Activated T-cell treated with anti-CD3 and anti-CD28 coated beads, Interleukin-2, amount 50 U/mL, for 72 hours (primary cell): ENCODE measurements at regions not wholly inside any gene's neighbourhood (a gene's known extent, or its start where the extent isn't known, plus 50 kb on each side); places are given as distances from the start of the nearest gene placed in this dataset.

ENCODE experiments used
- ATAC-seq, 2 donors: fragments of 150-1000 bp; cut with Tn5 transposase; replicated peaks in 1 of 2; 2 replicates each; pipeline ENCODE4 v1.10.0; 2021; ENCODE audit warnings: moderate library complexity in 2 of 2, mild to moderate bottlenecking in 1 of 2
- DNase-seq, 2 donors: peaks; one replicate each; pipeline ENCODE4 v3.0.0; 2021 to 2022; ENCODE audit warnings: mixed read lengths in 1 of 2
- H3K27ac Mint-ChIP-seq: one replicate; pipeline ENCODE4 v1.8.0; 2022; ENCODE audit warnings: mild to moderate bottlenecking, moderate library complexity, mixed read lengths
- H3K27me3 Mint-ChIP-seq: one replicate; pipeline ENCODE4 v1.8.0; 2022; ENCODE audit warnings: low read depth, mixed read lengths
- H3K36me3 Mint-ChIP-seq, 2 donors: one replicate each; pipeline ENCODE4 v1.8.0; 2022; ENCODE audit warnings: mixed read lengths in 2 of 2, mild to moderate bottlenecking in 1 of 2; ENCODE audit not compliant: insufficient read depth in 2 of 2
- H3K4me1 Mint-ChIP-seq: one replicate; pipeline ENCODE4 v1.8.0; 2022; ENCODE audit warnings: low read depth, mixed read lengths
- H3K4me3 Mint-ChIP-seq, 2 donors: one replicate each; pipeline ENCODE4 v1.8.0; 2022; ENCODE audit warnings: mild to moderate bottlenecking in 2 of 2, mixed read lengths in 2 of 2, moderate library complexity in 2 of 2
- H3K9me3 Mint-ChIP-seq, 2 donors: one replicate each; pipeline ENCODE4 v1.8.0; 2022; ENCODE audit warnings: mixed read lengths in 2 of 2

- ATAC-seq (no peak), DNase-seq (no peak)
- peaks cover 0 to 3% of the 10 kb centered on the region in 2 donors for H3K36me3 Mint-ChIP-seq
- H3K27ac Mint-ChIP-seq = no peak overlapping the region
- H3K4me1 Mint-ChIP-seq = peaks cover 12% of the 10 kb centered on the region
- H3K27me3 Mint-ChIP-seq = peaks cover 80% of the 10 kb centered on the region
- H3K9me3 Mint-ChIP-seq = peaks cover 0 to 3% of the 10 kb centered on the region in 2 donors
- no peak overlapping the region for H3K4me3 Mint-ChIP-seq
Measured at GRCh38 chr2:235271936-235272335, 221.9 kb upstream of the AGAP1 start.

- Mint-ChIP-seq H3K4me1 (peaks cover 12% of the 10 kb centered on the region), H3K4me3 (no peak overlapping the region), H3K27ac (no peak overlapping the region), H3K36me3 (peaks cover 0 to 3% of the 10 kb centered on the region in 2 donors), H3K27me3 (peaks cover 66% of the 10 kb centered on the region), H3K9me3 (peaks cover 0 to 3% of the 10 kb centered on the region in 2 donors)
- DNase-seq (no peak), ATAC-seq (no peak)
Measured at GRCh38 chr2:235274023-235274422, 219.8 kb upstream of the AGAP1 start.

- H3K36me3 Mint-ChIP-seq = no peaks in the 10 kb centered on the region
- H3K4me1 Mint-ChIP-seq = no peaks in the 10 kb centered on the region
- no peaks in the 10 kb centered on the region for H3K9me3 Mint-ChIP-seq
- H3K4me3 Mint-ChIP-seq = no peak overlapping the region
- H3K27ac Mint-ChIP-seq = no peak overlapping the region
- DNase-seq (no peak), ATAC-seq (no peak)
- H3K27me3 Mint-ChIP-seq = peaks cover 59% of the 10 kb centered on the region
Measured at GRCh38 chr2:235277485-235277884, 216.4 kb upstream of the AGAP1 start.

- ATAC-seq = no peak
- Mint-ChIP-seq H3K27ac (no peak overlapping the region), H3K9me3 (no peaks in the 10 kb centered on the region), H3K27me3 (peaks cover 52% of the 10 kb centered on the region), H3K36me3 (no peaks in the 10 kb centered on the region), H3K4me3 (no peak overlapping the region), H3K4me1 (no peaks in the 10 kb centered on the region)
- DNase-seq = no peak
Measured at GRCh38 chr2:235278771-235279355, 215.0 kb upstream of the AGAP1 start.

GRCh38 chr2:235279965-235280364, 213.9 kb upstream of the AGAP1 start:
- no peak for ATAC-seq
- no peaks in the 10 kb centered on the region for H3K4me1 Mint-ChIP-seq

GRCh38 chr2:235283246-235283645, 210.6 kb upstream of the AGAP1 start:
- H3K4me3 Mint-ChIP-seq = no peak overlapping the region
- H3K9me3 Mint-ChIP-seq = no peaks in the 10 kb centered on the region
- DNase-seq (no peak), ATAC-seq (no peak)
- peaks cover 49% of the 10 kb centered on the region for H3K27me3 Mint-ChIP-seq
- no peak overlapping the region for H3K27ac Mint-ChIP-seq
- no peaks in the 10 kb centered on the region for H3K36me3 Mint-ChIP-seq
- no peaks in the 10 kb centered on the region for H3K4me1 Mint-ChIP-seq

More at GRCh38 chr2:235279965-235280364, 213.9 kb upstream of the AGAP1 start:
- no peaks in the 10 kb centered on the region for H3K36me3 Mint-ChIP-seq
- no peak overlapping the region for H3K27ac Mint-ChIP-seq
- H3K27me3 Mint-ChIP-seq = peaks cover 52% of the 10 kb centered on the region
- no peak overlapping the region for H3K4me3 Mint-ChIP-seq
- DNase-seq = no peak
- no peaks in the 10 kb centered on the region for H3K9me3 Mint-ChIP-seq

GRCh38 chr2:235286622-235287374, 207.0 kb upstream of the AGAP1 start:
- H3K27me3 Mint-ChIP-seq = peaks cover 34% of the 10 kb centered on the region
- H3K9me3 Mint-ChIP-seq = no peaks in the 10 kb centered on the region
- ATAC-seq (no peak), DNase-seq (no peak)
- no peak overlapping the region for H3K27ac Mint-ChIP-seq
- no peaks in the 10 kb centered on the region for H3K4me1 Mint-ChIP-seq
- H3K36me3 Mint-ChIP-seq = no peaks in the 10 kb centered on the region
- H3K4me3 Mint-ChIP-seq = no peak overlapping the region

- Mint-ChIP-seq H3K9me3 (no peaks in the 10 kb centered on the region), H3K36me3 (no peaks in the 10 kb centered on the region), H3K27me3 (peaks cover 30% of the 10 kb centered on the region), H3K27ac (no peak overlapping the region), H3K4me3 (no peak overlapping the region), H3K4me1 (no peaks in the 10 kb centered on the region)
- no peak for ATAC-seq
- no peak for DNase-seq
Measured at GRCh38 chr2:235287375-235287733, 206.5 kb upstream of the AGAP1 start.

GRCh38 chr2:235291461-235291860, 202.4 kb upstream of the AGAP1 start:
- ATAC-seq = no peak
- H3K27me3 Mint-ChIP-seq = peaks cover 9% of the 10 kb centered on the region
- DNase-seq = no peak
- no peaks in the 10 kb centered on the region for H3K36me3 Mint-ChIP-seq
- no peaks in the 10 kb centered on the region for H3K4me1 Mint-ChIP-seq
- H3K27ac Mint-ChIP-seq = no peak overlapping the region
- H3K4me3 Mint-ChIP-seq = no peak overlapping the region
- H3K9me3 Mint-ChIP-seq = no peaks in the 10 kb centered on the region

GRCh38 chr2:235293061-235293460, 200.8 kb upstream of the AGAP1 start:
- Mint-ChIP-seq H3K4me3 (no peak overlapping the region), H3K36me3 (no peaks in the 10 kb centered on the region), H3K27ac (no peak overlapping the region), H3K4me1 (no peaks in the 10 kb centered on the region), H3K9me3 (no peaks in the 10 kb centered on the region), H3K27me3 (peaks cover 6% of the 10 kb centered on the region)
- DNase-seq (no peak), ATAC-seq (no peak)

- DNase-seq (no peak), ATAC-seq (no peak)
- H3K4me3 Mint-ChIP-seq = no peak overlapping the region
- peaks cover 8% of the 10 kb centered on the region for H3K27me3 Mint-ChIP-seq
- H3K4me1 Mint-ChIP-seq = no peaks in the 10 kb centered on the region
- no peak overlapping the region for H3K27ac Mint-ChIP-seq
- H3K9me3 Mint-ChIP-seq = no peaks in the 10 kb centered on the region
- no peaks in the 10 kb centered on the region for H3K36me3 Mint-ChIP-seq
Measured at GRCh38 chr2:235295831-235296230, 198.0 kb upstream of the AGAP1 start.

GRCh38 chr2:235300368-235301201, 193.3 kb upstream of the AGAP1 start:
- no peak overlapping the region for H3K27ac Mint-ChIP-seq
- peaks cover 12% of the 10 kb centered on the region for H3K27me3 Mint-ChIP-seq
- no peaks in the 10 kb centered on the region for H3K9me3 Mint-ChIP-seq
- no peak for ATAC-seq
- no peak for DNase-seq
- no peaks in the 10 kb centered on the region for H3K4me1 Mint-ChIP-seq
- no peaks in the 10 kb centered on the region for H3K36me3 Mint-ChIP-seq
- H3K4me3 Mint-ChIP-seq = no peak overlapping the region
